ENCODE measurements at regions not wholly inside any gene's neighbourhood (a gene's known extent, or its start where the extent isn't known, plus 50 kb on each side); places are given as distances from the start of the nearest gene placed in this dataset.
"Not testable (repeated sequence)": the region's sequence is repeated elsewhere in the genome, so short reads cannot be mapped to it uniquely, and the experiment has no call there.

DNA sequence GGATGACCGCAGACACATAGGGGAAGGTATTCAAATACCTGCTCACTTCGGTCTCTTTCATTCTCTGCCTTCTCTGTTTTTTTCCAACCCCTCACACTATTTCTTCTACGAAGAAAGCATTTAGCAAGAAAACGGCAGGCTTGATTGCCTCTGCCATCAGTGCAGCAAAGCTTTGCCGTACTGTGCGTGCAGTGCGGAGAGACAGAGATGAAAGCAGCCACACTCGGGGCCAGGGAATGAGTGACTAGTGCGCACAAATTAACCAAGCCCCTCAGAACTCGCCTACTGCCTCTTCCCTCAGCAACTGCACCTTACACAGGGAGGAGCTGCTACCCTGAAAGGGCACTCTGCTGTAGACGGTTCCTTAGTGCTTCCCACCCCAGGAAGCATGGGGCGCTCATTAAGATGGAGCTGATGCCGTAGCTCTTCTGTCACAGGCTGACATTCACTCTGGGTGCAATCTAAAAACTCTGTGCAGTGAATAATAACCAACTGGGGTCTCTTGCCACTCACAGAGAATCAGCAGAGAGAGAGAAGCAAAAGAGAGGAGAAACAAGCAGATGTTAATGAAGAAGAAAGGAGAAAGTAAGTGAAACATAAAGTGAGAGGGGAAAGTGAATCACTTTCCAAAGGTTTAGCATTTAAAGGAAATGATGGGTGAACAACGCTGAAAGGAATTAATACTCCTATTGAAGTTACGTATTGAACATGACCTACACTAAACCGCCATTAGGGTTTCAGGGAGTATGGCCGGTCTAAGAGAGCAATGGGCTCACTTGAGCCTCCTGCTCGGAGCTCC is 69.4 kb downstream of the GRIN2B start:
- no peaks in the 10 kb centered on the region for H3K4me1 ChIP-seq
- no peaks in the 10 kb centered on the region for H3K9me3 ChIP-seq
- H3K27ac ChIP-seq, result no peak overlapping the region
- WGBS, 2 donors, result 88 to 90% methylated on average over 18 of the region's 18 CpGs
- H3K27me3 ChIP-seq, result no peaks in the 10 kb centered on the region
- no peak overlapping the region for H3K4me3 ChIP-seq
- DNase-seq, result no peak
- intact Hi-C loops (cut with DNase I), result no loop called here
- TF ChIP-seq, protein P1, sequence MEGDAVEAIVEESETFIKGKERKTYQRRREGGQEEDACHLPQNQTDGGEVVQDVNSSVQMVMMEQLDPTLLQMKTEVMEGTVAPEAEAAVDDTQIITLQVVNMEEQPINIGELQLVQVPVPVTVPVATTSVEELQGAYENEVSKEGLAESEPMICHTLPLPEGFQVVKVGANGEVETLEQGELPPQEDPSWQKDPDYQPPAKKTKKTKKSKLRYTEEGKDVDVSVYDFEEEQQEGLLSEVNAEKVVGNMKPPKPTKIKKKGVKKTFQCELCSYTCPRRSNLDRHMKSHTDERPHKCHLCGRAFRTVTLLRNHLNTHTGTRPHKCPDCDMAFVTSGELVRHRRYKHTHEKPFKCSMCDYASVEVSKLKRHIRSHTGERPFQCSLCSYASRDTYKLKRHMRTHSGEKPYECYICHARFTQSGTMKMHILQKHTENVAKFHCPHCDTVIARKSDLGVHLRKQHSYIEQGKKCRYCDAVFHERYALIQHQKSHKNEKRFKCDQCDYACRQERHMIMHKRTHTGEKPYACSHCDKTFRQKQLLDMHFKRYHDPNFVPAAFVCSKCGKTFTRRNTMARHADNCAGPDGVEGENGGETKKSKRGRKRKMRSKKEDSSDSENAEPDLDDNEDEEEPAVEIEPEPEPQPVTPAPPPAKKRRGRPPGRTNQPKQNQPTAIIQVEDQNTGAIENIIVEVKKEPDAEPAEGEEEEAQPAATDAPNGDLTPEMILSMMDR (IDR thresholded peaks at IDR 0.05), result no peak
- H3K36me3 ChIP-seq, result no peaks in the 10 kb centered on the region
- ATAC-seq, result no peak

DNA sequence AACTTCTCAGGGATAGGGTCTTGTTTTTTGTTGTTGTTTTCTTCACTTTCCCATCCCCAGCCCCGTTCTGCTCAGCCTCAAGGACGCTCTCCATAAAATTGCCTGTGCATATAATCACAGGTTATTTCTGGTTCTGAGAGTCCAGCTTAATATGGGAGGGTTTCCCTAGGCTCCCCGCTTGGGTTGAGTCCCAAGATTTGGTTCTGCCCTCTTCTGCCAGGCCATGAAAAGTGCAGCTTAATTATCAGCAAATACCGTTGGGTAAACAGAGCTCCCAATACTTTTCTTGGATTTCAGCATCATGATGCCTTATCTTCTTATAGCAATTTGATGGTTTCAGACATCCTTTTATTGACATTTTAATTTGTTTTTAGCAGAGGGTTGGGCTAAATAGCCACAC is 75.6 kb downstream of the GRIN2B start:
- DNase-seq, result no peak
- Histone ChIP-seq H3K4me3 (no peak overlapping the region), H3K4me1 (no peaks in the 10 kb centered on the region), H3K27me3 (no peaks in the 10 kb centered on the region), H3K9me3 (peaks cover 0 to 16% (median 0%) of the 10 kb centered on the region in 11 donors), H3K27ac (no peak overlapping the region), H3K36me3 (no peaks in the 10 kb centered on the region)
- WGBS, 2 donors, result 73 to 78% methylated on average over 4 of the region's 4 CpGs
- TF ChIP-seq, protein P1 (IDR thresholded peaks at IDR 0.05), result no peak
- intact Hi-C loops (cut with DNase I), result no loop called here
- no peak for ATAC-seq

DNA sequence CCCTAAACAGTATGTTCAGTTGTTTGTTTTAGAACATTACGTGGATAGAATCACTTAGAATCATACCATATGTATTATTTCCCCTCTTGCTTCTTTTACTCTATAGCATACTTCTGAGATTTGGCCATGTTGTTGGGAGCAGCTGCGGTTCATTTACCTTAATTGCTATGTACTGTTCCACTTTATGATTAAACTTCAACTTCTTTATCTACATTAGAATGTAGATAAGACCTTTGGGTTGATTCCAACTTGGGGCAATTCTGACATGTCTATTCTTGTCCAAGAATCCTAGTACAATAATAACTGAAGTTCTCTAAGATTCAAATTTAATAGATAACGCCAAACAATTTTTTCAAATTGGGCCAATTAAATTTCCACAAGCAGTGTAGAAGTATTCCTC is 80.7 kb downstream of the GRIN2B start:
- TF ChIP-seq, protein P1 (IDR thresholded peaks at IDR 0.05), result no peak
- no peak overlapping the region for H3K4me3 ChIP-seq
- WGBS, 2 donors, result 56 to 60% methylated on average over 3 of the region's 3 CpGs
- intact Hi-C loops (cut with DNase I), result no loop called here
- ATAC-seq (no peak), DNase-seq (no peak)
- no peak overlapping the region for H3K27ac ChIP-seq
- no peaks in the 10 kb centered on the region for H3K36me3 ChIP-seq
- no peaks in the 10 kb centered on the region for H3K27me3 ChIP-seq
- H3K9me3 ChIP-seq, result peaks cover 0 to 14% (median 0%) of the 10 kb centered on the region in 11 donors
- H3K4me1 ChIP-seq, result no peaks in the 10 kb centered on the region

DNA sequence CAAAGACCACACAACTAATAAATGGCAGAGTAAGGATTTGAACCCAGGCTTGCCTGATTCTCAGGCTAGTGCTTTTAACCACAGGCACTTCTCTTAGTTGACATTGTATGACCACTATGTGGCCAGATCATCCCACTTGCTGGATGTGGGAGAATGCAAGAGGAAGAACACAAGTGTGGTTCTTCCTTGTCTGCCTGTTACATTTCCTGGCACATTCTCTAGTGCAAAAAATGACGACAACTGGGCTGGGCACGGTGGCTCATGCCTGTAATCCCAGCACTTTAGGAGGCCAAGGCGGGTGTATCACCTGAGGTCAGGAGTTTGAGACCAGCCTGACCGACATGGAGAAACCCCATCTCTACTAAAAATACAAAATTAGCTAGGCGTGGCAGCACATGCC is 83.0 kb downstream of the GRIN2B start:
- H3K9me3 ChIP-seq; H3K4me3 ChIP-seq; H3K27ac ChIP-seq; H3K36me3 ChIP-seq; ATAC-seq; H3K27me3 ChIP-seq; intact Hi-C loops (cut with DNase I); DNase-seq; H3K4me1 ChIP-seq: not testable (repeated sequence)
- WGBS, 2 donors, result 82 to 84% methylated on average over 5 of the region's 5 CpGs

DNA sequence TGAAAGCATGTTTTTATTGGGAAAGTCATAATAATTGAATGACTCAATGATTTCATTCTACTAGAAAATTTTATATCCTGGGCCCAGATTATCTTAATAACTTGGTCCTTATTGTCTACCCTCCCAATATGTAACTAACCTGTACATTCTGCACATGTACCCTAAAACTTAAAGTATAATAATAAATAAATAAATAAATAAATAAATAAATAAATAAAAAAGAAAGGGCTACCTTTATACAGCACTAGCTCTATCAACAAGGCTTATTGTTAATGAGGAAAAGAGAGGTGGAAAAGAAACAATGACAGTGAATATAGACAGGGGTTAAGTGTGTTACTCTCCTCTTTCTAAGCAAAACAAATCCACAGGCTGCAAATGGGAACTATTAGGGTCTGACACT is 83.6 kb downstream of the GRIN2B start:
- Histone ChIP-seq H3K27ac (no peak overlapping the region), H3K4me1 (no peaks in the 10 kb centered on the region), H3K9me3 (no peaks in the 10 kb centered on the region), H3K4me3 (no peak overlapping the region), H3K36me3 (no peaks in the 10 kb centered on the region), H3K27me3 (no peaks in the 10 kb centered on the region)
- TF ChIP-seq, protein P1 (IDR thresholded peaks at IDR 0.05), result no peak
- intact Hi-C loops (cut with DNase I), result no loop called here
- no peak for ATAC-seq
- no peak for DNase-seq
